ENCODE measurements at regions not wholly inside any gene's neighbourhood (a gene's known extent, or its start where the extent isn't known, plus 50 kb on each side); places are given as distances from the start of the nearest gene placed in this dataset.

DNA sequence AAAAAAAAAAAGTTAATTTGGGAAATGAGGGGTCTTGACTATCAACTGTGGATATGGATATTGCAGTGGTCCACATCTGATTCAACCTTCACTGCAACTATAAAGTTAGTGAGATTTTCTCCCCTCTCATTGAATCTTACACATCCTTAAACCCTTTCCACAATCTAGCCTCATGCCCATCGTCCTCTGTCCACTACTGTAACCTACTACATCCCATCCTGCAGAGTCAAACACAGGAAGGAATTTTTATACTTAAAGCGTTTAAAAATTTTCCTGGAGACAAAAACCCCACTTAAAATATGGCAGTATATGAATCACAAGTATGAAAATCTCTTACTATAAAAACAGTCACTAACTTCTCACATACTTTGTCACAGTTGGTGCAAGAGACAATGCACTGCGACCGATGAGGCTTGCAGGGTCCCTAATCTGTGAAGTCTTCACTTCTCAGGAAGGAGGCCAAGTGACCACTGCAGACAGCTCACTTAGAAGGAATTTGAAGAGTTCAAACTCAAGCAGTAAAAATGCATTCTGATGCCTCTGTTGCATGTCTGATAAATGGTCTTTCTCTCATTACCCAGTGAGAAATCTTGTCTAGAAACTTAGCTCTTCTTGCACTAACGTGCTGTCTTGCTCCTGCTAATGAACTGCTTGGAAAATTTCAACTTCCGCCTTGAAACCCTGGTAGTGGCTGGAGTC lies 50.3 kb upstream of the ST8SIA6 start:
- no peak overlapping the region for H3K27ac ChIP-seq (ENCODE audit: low read depth in 1 of 2, low read length in 1 of 2)
- no peak overlapping the region for H3K4me3 ChIP-seq (ENCODE audit: low read length in 2 of 2)
- H3K36me3 ChIP-seq (ENCODE audit: control insufficient read depth in 2 of 2, insufficient read depth in 2 of 2, low read length in 1 of 2) = no peaks in the 10 kb centered on the region
- WGBS = 94% methylated on average over 6 of the region's 6 CpGs
- H3K9me3 ChIP-seq (ENCODE audit: control insufficient read depth in 2 of 2, insufficient read depth in 1 of 2, low read length in 1 of 2) = no peaks in the 10 kb centered on the region
- no peaks in the 10 kb centered on the region for H3K4me1 ChIP-seq (ENCODE audit: control insufficient read depth in 2 of 2, insufficient read depth in 2 of 2, low read length in 2 of 2)
- DNase-seq (ENCODE audit: low read depth in 6 of 9, low spot score in 9 of 9) = no peak
- no peaks in the 10 kb centered on the region for H3K27me3 ChIP-seq (ENCODE audit: control insufficient read depth in 2 of 2, insufficient read depth in 1 of 2, low read length in 1 of 2)

All from thymus (tissue), 11 donors.